Mammary epithelial cell (primary cell): ENCODE measurements at regions not wholly inside any gene's neighbourhood (a gene's known extent, or its start where the extent isn't known, plus 50 kb on each side); places are given as distances from the start of the nearest gene placed in this dataset.

Experiments
- EZH2 ChIP-seq: IDR thresholded peaks from 2 replicates; pipeline ENCODE4 v1.6.1; 2012; ENCODE audit warnings: low read length, inconsistent platforms, borderline replicate concordance
- TF ChIP-seq, protein P1 (sequence below), 2 donors: IDR thresholded peaks in 1 of 2; conservative IDR thresholded peaks in 1 of 2; 2 replicates each; pipeline ENCODE4 v1.5.1; 2011 to 2012; ENCODE audit warnings: inconsistent platforms in 2 of 2, low read length in 2 of 2, mild to moderate bottlenecking in 2 of 2, control low read depth in 1 of 2, low read depth in 1 of 2; ENCODE audit not compliant: insufficient read depth in 1 of 2; ENCODE audit errors: extremely low read depth in 1 of 2

- TF ChIP-seq, protein P1, sequence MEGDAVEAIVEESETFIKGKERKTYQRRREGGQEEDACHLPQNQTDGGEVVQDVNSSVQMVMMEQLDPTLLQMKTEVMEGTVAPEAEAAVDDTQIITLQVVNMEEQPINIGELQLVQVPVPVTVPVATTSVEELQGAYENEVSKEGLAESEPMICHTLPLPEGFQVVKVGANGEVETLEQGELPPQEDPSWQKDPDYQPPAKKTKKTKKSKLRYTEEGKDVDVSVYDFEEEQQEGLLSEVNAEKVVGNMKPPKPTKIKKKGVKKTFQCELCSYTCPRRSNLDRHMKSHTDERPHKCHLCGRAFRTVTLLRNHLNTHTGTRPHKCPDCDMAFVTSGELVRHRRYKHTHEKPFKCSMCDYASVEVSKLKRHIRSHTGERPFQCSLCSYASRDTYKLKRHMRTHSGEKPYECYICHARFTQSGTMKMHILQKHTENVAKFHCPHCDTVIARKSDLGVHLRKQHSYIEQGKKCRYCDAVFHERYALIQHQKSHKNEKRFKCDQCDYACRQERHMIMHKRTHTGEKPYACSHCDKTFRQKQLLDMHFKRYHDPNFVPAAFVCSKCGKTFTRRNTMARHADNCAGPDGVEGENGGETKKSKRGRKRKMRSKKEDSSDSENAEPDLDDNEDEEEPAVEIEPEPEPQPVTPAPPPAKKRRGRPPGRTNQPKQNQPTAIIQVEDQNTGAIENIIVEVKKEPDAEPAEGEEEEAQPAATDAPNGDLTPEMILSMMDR (conservative IDR thresholded peaks at IDR 0.05 in 1 of 2, IDR thresholded peaks at IDR 0.05 in 1 of 2; ENCODE audit: extremely low read depth in 1 of 2, insufficient read depth in 1 of 2, low read depth in 1 of 2, low read length in 2 of 2): no peak
- no peak for TF ChIP-seq EZH2
Observed at GRCh38 chrX:69412661-69413060, 91.5 kb upstream of the NALF2 start.
